Neural cell (in vitro differentiated cells): ENCODE measurements at regions not wholly inside any gene's neighbourhood (a gene's known extent, or its start where the extent isn't known, plus 50 kb on each side); places are given as distances from the start of the nearest gene placed in this dataset.
"Not testable (repeated sequence)": the region's sequence is repeated elsewhere in the genome, so short reads cannot be mapped to it uniquely, and the experiment has no call there.

Experiments used
- H2AFZ ChIP-seq: fragments of 200-600, 300-800 bp; sonication (generic), shearing (Covaris generic); 2 replicates; pipeline ENCODE4 v1.6.0; 2014; ENCODE audit warnings: low read depth, mild to moderate bottlenecking, antibody characterized with exemption, low read length, moderate library complexity
- H3F3A ChIP-seq: fragments of 200-600 bp; shearing (Covaris generic); 2 replicates; pipeline ENCODE4 v1.6.1; 2016; ENCODE audit warnings: mild to moderate bottlenecking, moderate library complexity, mixed read lengths, antibody characterized with exemption, low read length; ENCODE audit not compliant: insufficient read depth, poor library complexity, severe bottlenecking
- H3K27ac ChIP-seq: fragments of 200-600, 300-800 bp; sonication (generic), shearing (Covaris generic); 2 replicates; pipeline ENCODE4 v1.5.1; 2014; ENCODE audit warnings: mild to moderate bottlenecking, low read length, moderate library complexity
- H3K27me3 ChIP-seq: fragments of 300-800, 200-600 bp; sonication (generic), shearing (Covaris generic); 2 replicates; pipeline ENCODE4 v1.6.0; 2014; ENCODE audit warnings: mild to moderate bottlenecking, low read depth, low read length, moderate library complexity; ENCODE audit not compliant: insufficient read depth
- H3K36me3 ChIP-seq: fragments of 300-800, 200-600 bp; sonication (generic), shearing (Covaris generic); 2 replicates; pipeline ENCODE4 v1.5.1; 2014; ENCODE audit warnings: mild to moderate bottlenecking, antibody characterized with exemption, low read length, moderate library complexity; ENCODE audit not compliant: insufficient read depth
- H3K4me2 ChIP-seq: fragments of 300-800, 200-600 bp; sonication (generic), shearing (Covaris generic); 2 replicates; pipeline ENCODE4 v1.6.0; 2014; ENCODE audit warnings: mild to moderate bottlenecking, low read length
- H3K4me3 ChIP-seq: fragments of 300-800, 200-600 bp; sonication (generic), shearing (Covaris generic); 2 replicates; pipeline ENCODE4 v1.5.1; 2014; ENCODE audit warnings: mild to moderate bottlenecking, low read length, moderate library complexity
- H3K79me2 ChIP-seq: fragments of 200-600 bp; shearing (Covaris generic); replicated peaks from 2 replicates; pipeline ENCODE4 v1.6.0; 2014; ENCODE audit warnings: mild to moderate bottlenecking, low read length, moderate library complexity; ENCODE audit not compliant: insufficient read depth
- H3K9ac ChIP-seq: fragments of 300-800, 200-600 bp; sonication (generic), shearing (Covaris generic); 2 replicates; pipeline ENCODE4 v1.6.1; 2016; ENCODE audit warnings: mild to moderate bottlenecking, low read length, mixed read lengths
- H3K9me2 ChIP-seq: fragments of 200-600 bp; shearing (Covaris generic); 2 replicates; pipeline ENCODE4 v1.6.1; 2016; ENCODE audit warnings: mild to moderate bottlenecking, low read length, mixed read lengths; ENCODE audit not compliant: insufficient read depth
- H3K9me3 ChIP-seq: fragments of 200-600, 300-800 bp; sonication (generic), shearing (Covaris generic); 2 replicates; pipeline ENCODE4 v1.6.1; 2016; ENCODE audit warnings: mild to moderate bottlenecking, mixed run types, low read length, moderate library complexity, mixed read lengths
- H4K20me1 ChIP-seq: fragments of 200-600 bp; shearing (Covaris generic); 2 replicates; pipeline ENCODE4 v1.6.1; 2016; ENCODE audit warnings: mild to moderate bottlenecking, mixed run types; ENCODE audit not compliant: insufficient read depth
- EP300 ChIP-seq: fragments of 450-650 bp; conservative IDR thresholded peaks from 2 replicates; pipeline ENCODE4 v1.6.1; 2014; ENCODE audit warnings: antibody characterized with exemption, mild to moderate bottlenecking, moderate library complexity; ENCODE audit not compliant: poor library complexity, severe bottlenecking
- EZH2 ChIP-seq: fragments of 200-600, 300-800 bp; shearing (Covaris generic), sonication (generic); IDR thresholded peaks from 2 replicates; pipeline ENCODE4 v1.6.1; 2014; ENCODE audit warnings: antibody characterized with exemption, low read length, borderline replicate concordance, mild to moderate bottlenecking; ENCODE audit not compliant: insufficient read depth, poor library complexity, severe bottlenecking
- MXI1 ChIP-seq: fragments of 450-650 bp; conservative IDR thresholded peaks from 2 replicates; pipeline ENCODE4 v1.6.1; 2014; ENCODE audit warnings: antibody characterized with exemption, mild to moderate bottlenecking; ENCODE audit not compliant: poor library complexity, severe bottlenecking
- POLR2AphosphoS5 ChIP-seq: IDR thresholded peaks from 2 replicates; pipeline ENCODE4 v1.6.1; 2012
- RAD21 ChIP-seq: fragments of 450-650 bp; conservative IDR thresholded peaks from 2 replicates; pipeline ENCODE4 v1.6.1; 2014; ENCODE audit warnings: antibody characterized with exemption, mild to moderate bottlenecking, moderate library complexity
- SMC3 ChIP-seq: fragments of 450-650 bp; conservative IDR thresholded peaks from 2 replicates; pipeline ENCODE4 v1.6.1; 2014; ENCODE audit warnings: antibody characterized with exemption, mild to moderate bottlenecking, moderate library complexity; ENCODE audit not compliant: poor library complexity
- TAF1 ChIP-seq: IDR thresholded peaks from 2 replicates; pipeline ENCODE4 v1.6.1; 2012; ENCODE audit warnings: low read depth
- TF ChIP-seq, protein P1 (sequence below): fragments of 450-650 bp; IDR thresholded peaks from 2 replicates; pipeline ENCODE4 v1.5.1; 2014; ENCODE audit warnings: antibody characterized with exemption, mild to moderate bottlenecking, moderate library complexity; ENCODE audit not compliant: poor library complexity, severe bottlenecking
- TF ChIP-seq, protein P2 (sequence below): IDR thresholded peaks from 2 replicates; pipeline ENCODE4 v1.6.1; 2012; ENCODE audit warnings: borderline replicate concordance

DNA sequence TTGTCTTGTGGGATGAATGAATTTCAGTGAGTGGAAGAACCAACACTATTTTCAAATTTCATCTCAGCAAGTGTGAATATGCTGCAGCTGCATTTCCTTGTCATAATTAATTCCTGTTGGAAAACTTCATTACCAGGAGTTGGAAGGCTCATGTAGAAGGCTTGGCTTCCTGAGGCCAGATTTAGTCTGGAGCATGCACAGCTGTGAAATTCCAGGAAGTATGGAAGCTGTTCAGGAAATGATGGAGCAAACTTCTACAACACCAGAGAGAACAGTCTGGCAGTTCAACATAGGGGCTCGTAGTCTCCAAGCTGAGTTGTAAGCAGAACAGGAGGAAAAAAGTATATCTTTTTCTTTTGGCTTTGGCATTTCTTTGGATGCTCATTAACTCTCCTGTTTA, 1439.9 kb upstream of the CELF2 start:
- Histone ChIP-seq H3K27me3 (no peaks in the 10 kb centered on the region), H3F3A (no peaks in the 10 kb centered on the region), H3K4me3 (no peak overlapping the region), H3K36me3 (no peaks in the 10 kb centered on the region), H4K20me1 (no peaks in the 10 kb centered on the region), H3K9ac (no peak overlapping the region), H3K27ac (no peak overlapping the region), H3K79me2 (no peaks in the 10 kb centered on the region), H3K4me2 (no peak overlapping the region), H3K9me3 (no peaks in the 10 kb centered on the region), H2AFZ (no peak overlapping the region), H3K9me2 (no peaks in the 10 kb centered on the region)
- TF ChIP-seq TAF1: no peak
- TF ChIP-seq EP300: no peak
- TF ChIP-seq, protein P1, sequence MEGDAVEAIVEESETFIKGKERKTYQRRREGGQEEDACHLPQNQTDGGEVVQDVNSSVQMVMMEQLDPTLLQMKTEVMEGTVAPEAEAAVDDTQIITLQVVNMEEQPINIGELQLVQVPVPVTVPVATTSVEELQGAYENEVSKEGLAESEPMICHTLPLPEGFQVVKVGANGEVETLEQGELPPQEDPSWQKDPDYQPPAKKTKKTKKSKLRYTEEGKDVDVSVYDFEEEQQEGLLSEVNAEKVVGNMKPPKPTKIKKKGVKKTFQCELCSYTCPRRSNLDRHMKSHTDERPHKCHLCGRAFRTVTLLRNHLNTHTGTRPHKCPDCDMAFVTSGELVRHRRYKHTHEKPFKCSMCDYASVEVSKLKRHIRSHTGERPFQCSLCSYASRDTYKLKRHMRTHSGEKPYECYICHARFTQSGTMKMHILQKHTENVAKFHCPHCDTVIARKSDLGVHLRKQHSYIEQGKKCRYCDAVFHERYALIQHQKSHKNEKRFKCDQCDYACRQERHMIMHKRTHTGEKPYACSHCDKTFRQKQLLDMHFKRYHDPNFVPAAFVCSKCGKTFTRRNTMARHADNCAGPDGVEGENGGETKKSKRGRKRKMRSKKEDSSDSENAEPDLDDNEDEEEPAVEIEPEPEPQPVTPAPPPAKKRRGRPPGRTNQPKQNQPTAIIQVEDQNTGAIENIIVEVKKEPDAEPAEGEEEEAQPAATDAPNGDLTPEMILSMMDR: no peak
- TF ChIP-seq POLR2AphosphoS5: no peak
- no peak for TF ChIP-seq SMC3
- no peak for TF ChIP-seq RAD21
- TF ChIP-seq EZH2: no peak
- TF ChIP-seq, protein P2, sequence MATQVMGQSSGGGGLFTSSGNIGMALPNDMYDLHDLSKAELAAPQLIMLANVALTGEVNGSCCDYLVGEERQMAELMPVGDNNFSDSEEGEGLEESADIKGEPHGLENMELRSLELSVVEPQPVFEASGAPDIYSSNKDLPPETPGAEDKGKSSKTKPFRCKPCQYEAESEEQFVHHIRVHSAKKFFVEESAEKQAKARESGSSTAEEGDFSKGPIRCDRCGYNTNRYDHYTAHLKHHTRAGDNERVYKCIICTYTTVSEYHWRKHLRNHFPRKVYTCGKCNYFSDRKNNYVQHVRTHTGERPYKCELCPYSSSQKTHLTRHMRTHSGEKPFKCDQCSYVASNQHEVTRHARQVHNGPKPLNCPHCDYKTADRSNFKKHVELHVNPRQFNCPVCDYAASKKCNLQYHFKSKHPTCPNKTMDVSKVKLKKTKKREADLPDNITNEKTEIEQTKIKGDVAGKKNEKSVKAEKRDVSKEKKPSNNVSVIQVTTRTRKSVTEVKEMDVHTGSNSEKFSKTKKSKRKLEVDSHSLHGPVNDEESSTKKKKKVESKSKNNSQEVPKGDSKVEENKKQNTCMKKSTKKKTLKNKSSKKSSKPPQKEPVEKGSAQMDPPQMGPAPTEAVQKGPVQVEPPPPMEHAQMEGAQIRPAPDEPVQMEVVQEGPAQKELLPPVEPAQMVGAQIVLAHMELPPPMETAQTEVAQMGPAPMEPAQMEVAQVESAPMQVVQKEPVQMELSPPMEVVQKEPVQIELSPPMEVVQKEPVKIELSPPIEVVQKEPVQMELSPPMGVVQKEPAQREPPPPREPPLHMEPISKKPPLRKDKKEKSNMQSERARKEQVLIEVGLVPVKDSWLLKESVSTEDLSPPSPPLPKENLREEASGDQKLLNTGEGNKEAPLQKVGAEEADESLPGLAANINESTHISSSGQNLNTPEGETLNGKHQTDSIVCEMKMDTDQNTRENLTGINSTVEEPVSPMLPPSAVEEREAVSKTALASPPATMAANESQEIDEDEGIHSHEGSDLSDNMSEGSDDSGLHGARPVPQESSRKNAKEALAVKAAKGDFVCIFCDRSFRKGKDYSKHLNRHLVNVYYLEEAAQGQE: no peak
- TF ChIP-seq MXI1: no peak

DNA sequence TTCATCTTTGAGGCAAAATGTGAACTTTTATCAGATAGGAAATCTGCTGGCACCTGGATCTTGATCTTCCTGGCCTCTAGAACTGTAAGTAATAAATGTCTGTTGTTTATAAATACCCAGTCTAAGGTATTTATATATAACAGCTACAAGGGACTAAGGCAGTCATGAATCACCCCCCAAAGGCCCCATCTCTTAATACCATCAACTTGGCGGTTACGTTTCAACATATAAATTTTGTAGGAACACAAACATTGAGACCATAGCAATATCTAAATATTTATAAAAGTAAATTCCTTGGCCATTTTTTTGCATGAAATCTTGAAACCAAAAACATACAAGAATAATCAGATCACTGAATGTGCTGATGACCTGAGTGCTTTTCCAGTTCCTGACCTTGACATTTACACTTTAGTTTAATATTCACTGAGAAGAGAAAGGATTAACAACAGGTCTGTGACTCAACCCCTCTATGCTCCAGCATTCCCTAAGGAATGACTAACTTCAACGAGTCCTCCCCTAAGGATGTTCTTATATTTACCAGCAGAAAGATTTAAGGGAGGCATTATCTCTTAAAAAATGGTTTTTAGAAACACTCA, 1438.5 kb upstream of the CELF2 start:
- Histone ChIP-seq H2AFZ (no peak overlapping the region), H4K20me1 (no peaks in the 10 kb centered on the region), H3K36me3 (no peaks in the 10 kb centered on the region), H3K79me2 (no peaks in the 10 kb centered on the region), H3K9ac (no peak overlapping the region), H3K27ac (no peak overlapping the region), H3K4me2 (no peak overlapping the region), H3K27me3 (no peaks in the 10 kb centered on the region), H3K9me2 (no peaks in the 10 kb centered on the region), H3K4me3 (no peak overlapping the region), H3K9me3 (no peaks in the 10 kb centered on the region), H3F3A (no peaks in the 10 kb centered on the region)
- TF ChIP-seq RAD21 (no peak), EZH2 (no peak), EP300 (no peak), MXI1 (no peak), POLR2AphosphoS5 (no peak), TAF1 (no peak), SMC3 (no peak)
- TF ChIP-seq, protein P2: no peak
- TF ChIP-seq, protein P1: no peak

DNA sequence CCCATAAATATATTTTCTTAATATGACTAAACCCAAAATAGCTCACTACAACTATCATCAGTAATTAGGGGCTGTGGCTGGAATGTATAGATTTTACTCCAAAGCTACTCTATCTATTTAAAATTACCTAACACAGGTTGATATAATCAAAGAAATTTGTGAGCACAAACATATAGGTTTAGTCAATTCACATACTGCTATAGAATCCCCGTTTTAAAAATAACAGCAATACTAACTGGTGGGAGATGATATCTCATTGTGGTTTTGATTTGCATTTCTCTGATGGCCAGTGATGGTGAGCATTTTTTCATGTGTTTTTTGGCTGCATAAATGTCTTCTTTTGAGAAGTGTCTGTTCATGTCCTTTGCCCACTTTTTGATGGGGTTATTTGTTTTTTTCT, 1434.9 kb upstream of the CELF2 start:
- not testable (repeated sequence) for H3K79me2 ChIP-seq, H2AFZ ChIP-seq, H3F3A ChIP-seq, H3K36me3 ChIP-seq, H3K4me3 ChIP-seq, H3K9ac ChIP-seq, H3K27me3 ChIP-seq, H4K20me1 ChIP-seq, H3K27ac ChIP-seq, H3K4me2 ChIP-seq, H3K9me3 ChIP-seq, H3K9me2 ChIP-seq
